ENCODE measurements at regions not wholly inside any gene's neighbourhood (a gene's known extent, or its start where the extent isn't known, plus 50 kb on each side); places are given as distances from the start of the nearest gene placed in this dataset.
"Not testable (repeated sequence)": the region's sequence is repeated elsewhere in the genome, so short reads cannot be mapped to it uniquely, and the experiment has no call there.

GRCh38 chr3:94336046-94336753 lies 273.3 kb downstream of the NSUN3 start:
- DNase-seq, result peak; percentile 3

- no peak for DNase-seq
Observed at GRCh38 chr3:94345101-94345500, 282.2 kb downstream of the NSUN3 start.

GRCh38 chr3:94349310-94349878 lies 286.5 kb downstream of the NSUN3 start:
- DNase-seq, result no peak

- DNase-seq, result no peak
Observed at GRCh38 chr3:94356581-94356980, 293.7 kb downstream of the NSUN3 start.

- DNase-seq, result no peak
Observed at GRCh38 chr3:94359996-94360395, 297.1 kb downstream of the NSUN3 start.

- no peak for DNase-seq
Observed at GRCh38 chr3:94360987-94361386, 298.1 kb downstream of the NSUN3 start.

- DNase-seq, result no peak
Observed at GRCh38 chr3:94362393-94362792, 299.5 kb downstream of the NSUN3 start.

- DNase-seq, result no peak
Observed at GRCh38 chr3:94365006-94365405, 302.1 kb downstream of the NSUN3 start.

- no peak for DNase-seq
Observed at GRCh38 chr3:94372026-94372425, 309.2 kb downstream of the NSUN3 start.

GRCh38 chr3:94373456-94373855 lies 310.6 kb downstream of the NSUN3 start:
- DNase-seq, result no peak

- DNase-seq, result no peak
Observed at GRCh38 chr3:94374439-94375161, 311.7 kb downstream of the NSUN3 start.

- not testable (repeated sequence) for DNase-seq
Observed at GRCh38 chr3:94377123-94377696, 314.3 kb downstream of the NSUN3 start.

- DNase-seq, result not testable (repeated sequence)
Observed at GRCh38 chr3:94377863-94378262, 315.0 kb downstream of the NSUN3 start.

GRCh38 chr3:94378322-94378721 lies 315.5 kb downstream of the NSUN3 start:
- DNase-seq, result no peak

- no peak for DNase-seq
Observed at GRCh38 chr3:94379264-94379663, 316.4 kb downstream of the NSUN3 start.

- no peak for DNase-seq
Observed at GRCh38 chr3:94394885-94395284, 332.0 kb downstream of the NSUN3 start.

- DNase-seq, result no peak
Observed at GRCh38 chr3:94395851-94396250, 333.0 kb downstream of the NSUN3 start.

- DNase-seq, result no peak
Observed at GRCh38 chr3:94398036-94398435, 335.2 kb downstream of the NSUN3 start.

GRCh38 chr3:94401466-94401865 lies 338.6 kb downstream of the NSUN3 start:
- DNase-seq, result no peak

GRCh38 chr3:94402126-94402525 lies 339.3 kb downstream of the NSUN3 start:
- DNase-seq, result no peak

GRCh38 chr3:94405258-94406035 lies 342.6 kb downstream of the NSUN3 start:
- DNase-seq, result no peak

GRCh38 chr3:94406595-94406994 lies 343.7 kb downstream of the NSUN3 start:
- DNase-seq, result no peak

- DNase-seq, result not testable (repeated sequence)
Observed at GRCh38 chr3:94412936-94413335, 350.1 kb downstream of the NSUN3 start.
